HepG2 (cell line): ENCODE measurements at regions not wholly inside any gene's neighbourhood (a gene's known extent, or its start where the extent isn't known, plus 50 kb on each side); places are given as distances from the start of the nearest gene placed in this dataset.

Experiments
- ATAC-seq: fragments of 200-7000 bp; cut with Tn5 transposase; 3 replicates; pipeline ENCODE4 v1.9.1; 2020; ENCODE audit warnings: mild to moderate bottlenecking, moderate library complexity
- BruUV-seq: library from RNA; stranded (reverse); fragments of 400-500 nt; replicated peaks from 2 replicates; lab custom pipeline; 2021; lab: Mats Ljungman, UMichigan
- CTCF ChIA-PET: fragments of 300-600 bp; formaldehyde crosslinking; extraction: SDS; loops from one replicate; lab custom pipeline; 2021; ENCODE audit warnings: low total read pairs, inconsistent platforms, low intra/inter-chr PET ratio; lab: Yijun Ruan, JAX
- POLR2A ChIA-PET: fragments of 350-600 bp; sonication (Branson Sonifier 250); formaldehyde crosslinking; loops from one replicate; lab custom pipeline; 2020; ENCODE audit warnings: antibody characterized with exemption, inconsistent platforms; lab: Yijun Ruan, JAX
- DNase-seq: peaks from one replicate; pipeline ENCODE4 v3.0.0-alpha.2; 2015; ENCODE audit warnings: low spot score
- FAIRE-seq: peaks from 3 replicates; lab custom pipeline; 2011; peaks lifted over from hg19 to GRCh38; lab: Jason Lieb, UNC
- H2AFZ ChIP-seq: one replicate; pipeline ENCODE4 v1.6.1; 2011; ENCODE audit warnings: low read length, inconsistent platforms
- H3K27ac ChIP-seq: fragments of 300-600 bp; 3 replicates; pipeline ENCODE4 v1.8.0; 2011; ENCODE audit warnings: mixed run types, mild to moderate bottlenecking, mixed read lengths, low read length, inconsistent platforms; ENCODE audit not compliant: insufficient read depth; ENCODE audit errors: extremely low read length
- H3K27me3 ChIP-seq, 2 experiments: fragments of 200-600 bp in 1 of 2; 2 replicates in 1 of 2; 3 replicates in 1 of 2; pipeline versions ENCODE4 v1.6.0 to v1.8.0; 2011; ENCODE audit warnings: low read length in 2 of 2, mild to moderate bottlenecking in 2 of 2, moderate library complexity in 2 of 2, inconsistent platforms in 1 of 2; ENCODE audit not compliant: insufficient read depth in 2 of 2, control insufficient read depth in 1 of 2
- H3K36me3 ChIP-seq, 2 experiments: fragments of 200-600 bp in 1 of 2; replicated peaks in 1 of 2; 2 replicates in 1 of 2; 3 replicates in 1 of 2; pipeline versions ENCODE4 v1.5.1 to v1.8.0; 2011; ENCODE audit warnings: low read length in 2 of 2, inconsistent platforms in 1 of 2; ENCODE audit not compliant: insufficient read depth in 2 of 2, control insufficient read depth in 1 of 2
- H3K4me1 ChIP-seq: 2 replicates; pipeline ENCODE4 v1.5.1; 2012; ENCODE audit warnings: low read length, inconsistent platforms; ENCODE audit not compliant: insufficient read depth
- H3K4me2 ChIP-seq: 2 replicates; pipeline ENCODE4 v1.6.0; 2011; ENCODE audit warnings: low read depth, low read length, inconsistent platforms
- H3K4me3 ChIP-seq, 3 experiments: fragments of 200-600 bp in 1 of 3; sonication (generic), shearing (Covaris generic) in 1 of 3; replicated peaks in 1 of 3; 2 replicates each; pipeline ENCODE4 v1.5.1; 2011 to 2016; ENCODE audit warnings: low read length in 3 of 3, inconsistent platforms in 2 of 3, low read depth in 2 of 3, mild to moderate bottlenecking in 2 of 3, control low read depth in 1 of 3, mixed read lengths in 1 of 3; ENCODE audit not compliant: insufficient read depth in 1 of 3
- H3K79me2 ChIP-seq: one replicate; pipeline ENCODE4 v1.6.1; 2011; ENCODE audit warnings: low read length, inconsistent platforms; ENCODE audit not compliant: insufficient read depth
- H3K9ac ChIP-seq: 2 replicates; pipeline ENCODE4 v1.6.0; 2011; ENCODE audit warnings: mild to moderate bottlenecking, low read depth, low read length, inconsistent platforms; ENCODE audit not compliant: insufficient read depth
- H3K9me3 ChIP-seq: 2 replicates; pipeline ENCODE4 v1.5.1; 2012; ENCODE audit warnings: mild to moderate bottlenecking, low read length
- H4K20me1 ChIP-seq: 2 replicates; pipeline ENCODE4 v1.6.0; 2011; ENCODE audit warnings: inconsistent platforms, mild to moderate bottlenecking, low read length, moderate library complexity; ENCODE audit not compliant: insufficient read depth
- CC2D1A ChIP-seq: sonication (generic); formaldehyde crosslinking; IDR thresholded peaks from 2 replicates; pipeline ENCODE4 v1.8.1; 2023; ENCODE audit warnings: mild to moderate bottlenecking, missing genetic modification reagents
- GPN1 ChIP-seq: sonication (generic); formaldehyde crosslinking; IDR thresholded peaks from 2 replicates; pipeline ENCODE4 v1.5.1; 2020; ENCODE audit warnings: missing genetic modification reagents, borderline replicate concordance
- IKZF4 ChIP-seq: sonication (generic); formaldehyde crosslinking; IDR thresholded peaks from 2 replicates; pipeline ENCODE4 v1.5.1; 2020; ENCODE audit warnings: borderline replicate concordance, mild to moderate bottlenecking, low read depth, missing genetic modification reagents; ENCODE audit errors: not compliant biosample characterization
- PCBP2 ChIP-seq: fragments of 200-400 bp; formaldehyde crosslinking; optimal IDR thresholded peaks from 2 replicates; pipeline ENCODE3; 2018; ENCODE audit warnings: low read length, low read depth; ENCODE audit not compliant: poor library complexity, severe bottlenecking
- PLRG1 ChIP-seq: fragments of 450-650 bp; conservative IDR thresholded peaks from 2 replicates; pipeline ENCODE4 v1.6.1; 2016
- SSRP1 ChIP-seq: IDR thresholded peaks from 2 replicates; pipeline ENCODE4 v1.6.1; 2016; ENCODE audit warnings: control low read depth
- ZNF557 ChIP-seq: sonication (generic); formaldehyde crosslinking; IDR thresholded peaks from 2 replicates; pipeline ENCODE4 v1.4.0; 2020; ENCODE audit warnings: missing genetic modification reagents
- ZNF619 ChIP-seq: sonication (generic); formaldehyde crosslinking; IDR thresholded peaks from 2 replicates; pipeline ENCODE4 v1.4.0; 2020; ENCODE audit warnings: mild to moderate bottlenecking, missing genetic modification reagents
- ZNF674 ChIP-seq: sonication (generic); formaldehyde crosslinking; IDR thresholded peaks from 2 replicates; pipeline ENCODE4 v1.5.0; 2020; ENCODE audit warnings: low read depth, mild to moderate bottlenecking, missing genetic modification reagents
- ZNF724P ChIP-seq: sonication (generic); formaldehyde crosslinking; IDR thresholded peaks from 2 replicates; pipeline ENCODE4 v1.8.0; 2022; ENCODE audit warnings: missing genetic modification reagents, borderline replicate concordance
- WGBS: methylation state at CpG from one replicate; pipeline ENCODE4 v1.1.6; 2017; ENCODE audit warnings: low lambda C conversion rate; 5-methylcytosine and 5-hydroxymethylcytosine counted together
- in situ Hi-C: cut with HindIII; loops from 2 replicates; pipeline ENCODE4 v1.10.0; 2017; ENCODE audit warnings: low pct_unique_long_range_greater_than_20kb; ENCODE audit not compliant: extremely low pct_ligation_motif_present
- intact Hi-C: fragments of 100-400 bp; cut with micrococcal nuclease; formaldehyde crosslinking; loops from one replicate; pipeline ENCODE4 v1.10.0; 2022; ENCODE audit not compliant: unreplicated experiment
- TF ChIP-seq, protein P1 (sequence below): IDR thresholded peaks from 2 replicates; pipeline ENCODE4 v1.6.1; 2016; ENCODE audit warnings: low read depth, control low read depth
- TF ChIP-seq, protein P2 (sequence below): IDR thresholded peaks from 2 replicates; pipeline ENCODE4 v1.6.1; 2016; ENCODE audit warnings: missing biosample characterization, missing genetic modification reagents, low read depth
- TF ChIP-seq, protein P3 (sequence below): sonication (generic); formaldehyde crosslinking; IDR thresholded peaks from 2 replicates; pipeline ENCODE4 v1.4.0; 2020; ENCODE audit warnings: missing genetic modification reagents, mild to moderate bottlenecking, borderline replicate concordance

DNA sequence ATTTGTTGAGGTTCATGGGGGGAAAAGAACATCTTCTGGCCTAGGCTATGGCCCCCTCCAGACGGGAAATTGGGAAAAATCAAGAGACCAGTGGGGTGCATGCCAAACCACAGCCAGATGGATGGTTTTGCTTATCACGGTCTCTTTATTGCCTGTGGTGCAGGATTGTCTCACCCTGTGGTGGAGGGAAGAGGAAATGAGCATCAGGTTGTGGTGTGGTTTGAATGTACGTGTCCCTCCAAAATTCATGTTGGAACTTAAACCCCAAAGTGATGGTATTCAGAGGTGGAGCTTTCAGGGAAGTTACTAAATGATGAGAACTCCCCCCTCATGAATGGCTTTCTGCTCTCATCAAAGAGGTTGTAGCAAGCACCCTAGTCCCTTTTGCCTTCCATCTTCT lies 525.7 kb downstream of the NPHP4 start:
- POLR2A ChIA-PET = no interaction called here
- peaks cover 0 to 8% of the 10 kb centered on the region in 2 experiments; a peak in 2 of 5 replicates for H3K27me3 ChIP-seq
- no peak overlapping the region for H3K4me2 ChIP-seq
- H2AFZ ChIP-seq = no peak overlapping the region
- TF ChIP-seq, protein P1, sequence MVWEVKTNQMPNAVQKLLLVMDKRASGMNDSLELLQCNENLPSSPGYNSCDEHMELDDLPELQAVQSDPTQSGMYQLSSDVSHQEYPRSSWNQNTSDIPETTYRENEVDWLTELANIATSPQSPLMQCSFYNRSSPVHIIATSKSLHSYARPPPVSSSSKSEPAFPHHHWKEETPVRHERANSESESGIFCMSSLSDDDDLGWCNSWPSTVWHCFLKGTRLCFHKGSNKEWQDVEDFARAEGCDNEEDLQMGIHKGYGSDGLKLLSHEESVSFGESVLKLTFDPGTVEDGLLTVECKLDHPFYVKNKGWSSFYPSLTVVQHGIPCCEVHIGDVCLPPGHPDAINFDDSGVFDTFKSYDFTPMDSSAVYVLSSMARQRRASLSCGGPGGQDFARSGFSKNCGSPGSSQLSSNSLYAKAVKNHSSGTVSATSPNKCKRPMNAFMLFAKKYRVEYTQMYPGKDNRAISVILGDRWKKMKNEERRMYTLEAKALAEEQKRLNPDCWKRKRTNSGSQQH (CRISPR knock-in tag) = no peak
- no peak for TF ChIP-seq ZNF724P (CRISPR knock-in tag)
- TF ChIP-seq PLRG1 = no peak
- no peak for TF ChIP-seq GPN1 (CRISPR knock-in tag)
- no peak for TF ChIP-seq IKZF4 (CRISPR knock-in tag)
- TF ChIP-seq ZNF674 = no peak
- no peak for TF ChIP-seq ZNF557 (CRISPR knock-in tag)
- TF ChIP-seq SSRP1 (CRISPR knock-in tag) = no peak
- TF ChIP-seq PCBP2 = no peak
- TF ChIP-seq, protein P2, sequence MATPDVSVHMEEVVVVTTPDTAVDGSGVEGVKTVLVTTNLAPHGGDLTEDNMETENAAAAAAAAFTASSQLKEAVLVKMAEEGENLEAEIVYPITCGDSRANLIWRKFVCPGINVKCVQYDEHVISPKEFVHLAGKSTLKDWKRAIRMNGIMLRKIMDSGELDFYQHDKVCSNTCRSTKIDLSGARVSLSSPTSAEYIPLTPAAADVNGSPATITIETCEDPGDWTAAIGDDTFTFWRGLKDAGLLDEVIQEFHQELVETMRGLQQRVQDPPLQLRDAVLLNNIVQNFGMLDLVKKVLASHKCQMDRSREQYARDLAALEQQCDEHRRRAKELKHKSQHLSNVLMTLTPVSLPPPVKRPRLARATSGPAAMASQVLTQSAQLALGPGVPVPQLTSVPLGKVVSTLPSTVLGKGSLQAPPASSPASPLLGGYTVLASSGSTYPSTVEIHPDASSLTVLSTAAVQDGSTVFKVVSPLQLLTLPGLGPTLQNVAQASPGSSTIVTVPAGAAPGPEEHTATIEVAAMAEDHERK (CRISPR knock-in tag) = no peak
- TF ChIP-seq, protein P3, sequence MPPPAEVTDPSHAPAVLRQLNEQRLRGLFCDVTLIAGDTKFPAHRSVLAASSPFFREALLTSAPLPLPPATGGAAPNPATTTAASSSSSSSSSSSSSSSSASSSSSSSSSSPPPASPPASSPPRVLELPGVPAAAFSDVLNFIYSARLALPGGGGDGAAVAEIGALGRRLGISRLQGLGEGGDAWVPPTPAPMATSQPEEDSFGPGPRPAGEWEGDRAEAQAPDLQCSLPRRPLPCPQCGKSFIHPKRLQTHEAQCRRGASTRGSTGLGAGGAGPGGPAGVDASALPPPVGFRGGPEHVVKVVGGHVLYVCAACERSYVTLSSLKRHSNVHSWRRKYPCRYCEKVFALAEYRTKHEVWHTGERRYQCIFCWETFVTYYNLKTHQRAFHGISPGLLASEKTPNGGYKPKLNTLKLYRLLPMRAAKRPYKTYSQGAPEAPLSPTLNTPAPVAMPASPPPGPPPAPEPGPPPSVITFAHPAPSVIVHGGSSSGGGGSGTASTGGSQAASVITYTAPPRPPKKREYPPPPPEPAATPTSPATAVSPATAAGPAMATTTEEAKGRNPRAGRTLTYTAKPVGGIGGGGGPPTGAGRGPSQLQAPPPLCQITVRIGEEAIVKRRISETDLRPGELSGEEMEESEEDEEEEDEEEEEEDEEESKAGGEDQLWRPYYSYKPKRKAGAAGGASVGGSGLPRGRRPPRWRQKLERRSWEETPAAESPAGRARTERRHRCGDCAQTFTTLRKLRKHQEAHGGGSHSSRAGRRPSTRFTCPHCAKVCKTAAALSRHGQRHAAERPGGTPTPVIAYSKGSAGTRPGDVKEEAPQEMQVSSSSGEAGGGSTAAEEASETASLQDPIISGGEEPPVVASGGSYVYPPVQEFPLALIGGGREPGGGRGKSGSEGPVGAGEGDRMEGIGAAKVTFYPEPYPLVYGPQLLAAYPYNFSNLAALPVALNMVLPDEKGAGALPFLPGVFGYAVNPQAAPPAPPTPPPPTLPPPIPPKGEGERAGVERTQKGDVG (CRISPR knock-in tag) = no peak
- TF ChIP-seq CC2D1A (CRISPR knock-in tag) = no peak
- TF ChIP-seq ZNF619 = no peak
- no peaks in the 10 kb centered on the region for H3K36me3 ChIP-seq
- no peaks in the 10 kb centered on the region for H3K79me2 ChIP-seq
- H3K4me1 ChIP-seq = no peaks in the 10 kb centered on the region
- CTCF ChIA-PET = no interaction called here
- no peaks in the 10 kb centered on the region for H3K9me3 ChIP-seq
- in situ Hi-C loops = no loop called here
- intact Hi-C loops = no loop called here
- WGBS = 2% methylated on average over 3 of the region's 3 CpGs
- H3K27ac ChIP-seq = no peak overlapping the region
- ATAC-seq = no peak
- BruUV-seq = no TSS peak
- H4K20me1 ChIP-seq = no peaks in the 10 kb centered on the region
- DNase-seq = no peak
- FAIRE-seq = no peak
- no peak overlapping the region for H3K4me3 ChIP-seq
- H3K9ac ChIP-seq = no peak overlapping the region
